IMR-90 (cell line): ENCODE measurements at regions not wholly inside any gene's neighbourhood (a gene's known extent, or its start where the extent isn't known, plus 50 kb on each side); places are given as distances from the start of the nearest gene placed in this dataset.

Experiments
- ATAC-seq: fragments of 200-7000 bp; cut with Tn5 transposase; 2 replicates; pipeline ENCODE4 v1.9.1; 2020; ENCODE audit warnings: low read depth, mild to moderate bottlenecking, moderate library complexity
- BruUV-seq: library from RNA; stranded (reverse); fragments of 400-500 nt; replicated peaks from 2 replicates; lab custom pipeline; 2021; lab: Mats Ljungman, UMichigan
- CTCF ChIA-PET: fragments of 300-600 bp; formaldehyde crosslinking; extraction: SDS; loops from one replicate; lab custom pipeline; 2021; ENCODE audit warnings: antibody characterized with exemption; lab: Yijun Ruan, JAX
- POLR2A ChIA-PET: fragments of 300-600 bp; sonication (Branson Sonifier 250); formaldehyde crosslinking; loops from one replicate; lab custom pipeline; 2022; ENCODE audit warnings: antibody characterized with exemption; ENCODE audit not compliant: unreplicated experiment; lab: Charles Lee
- DNase-seq: peaks from one replicate; pipeline ENCODE4 v3.0.0; 2013
- H2AFZ ChIP-seq: replicated peaks from 2 replicates; pipeline ENCODE3; 2013; ENCODE audit warnings: low read length, mild to moderate bottlenecking; ENCODE audit not compliant: poor library complexity
- H2AK5ac ChIP-seq: 2 replicates; pipeline ENCODE4 v1.6.1; 2013; ENCODE audit warnings: low read depth, low read length, inconsistent platforms
- H2AK9ac ChIP-seq: replicated peaks from 2 replicates; pipeline ENCODE3; 2013; ENCODE audit warnings: mild to moderate bottlenecking, low read depth, low read length, moderate library complexity; ENCODE audit not compliant: poor library complexity
- H2BK120ac ChIP-seq: 2 replicates; pipeline ENCODE4 v1.6.1; 2013; ENCODE audit warnings: low read depth, low read length, inconsistent platforms
- H2BK15ac ChIP-seq: 3 replicates; pipeline ENCODE4 v1.6.1; 2013; ENCODE audit warnings: low read depth, low read length, inconsistent platforms
- H2BK20ac ChIP-seq: 2 replicates; pipeline ENCODE4 v1.6.1; 2013; ENCODE audit warnings: low read depth, mild to moderate bottlenecking, inconsistent platforms, low read length, moderate library complexity
- H2BK5ac ChIP-seq: 2 replicates; pipeline ENCODE4 v1.6.1; 2013; ENCODE audit warnings: mild to moderate bottlenecking, low read depth, low read length, inconsistent platforms; ENCODE audit not compliant: poor library complexity, severe bottlenecking
- H3K14ac ChIP-seq: replicated peaks from 2 replicates; pipeline ENCODE4 v1.6.1; 2013; ENCODE audit warnings: low read depth, low read length, inconsistent platforms
- H3K18ac ChIP-seq: 2 replicates; pipeline ENCODE4 v1.6.1; 2013; ENCODE audit warnings: low read depth, low read length, control low read depth
- H3K23ac ChIP-seq: 2 replicates; pipeline ENCODE4 v1.6.1; 2013; ENCODE audit warnings: low read depth, low read length, inconsistent platforms
- H3K27ac ChIP-seq: 2 replicates; pipeline ENCODE4 v1.5.1; 2013; ENCODE audit warnings: mild to moderate bottlenecking, control low read depth, low read length; ENCODE audit not compliant: insufficient read depth
- H3K27me3 ChIP-seq: 2 replicates; pipeline ENCODE4 v1.6.1; 2013; ENCODE audit warnings: low read length; ENCODE audit not compliant: control insufficient read depth, insufficient read depth
- H3K36me3 ChIP-seq: 2 replicates; pipeline ENCODE4 v1.6.1; 2013; ENCODE audit warnings: low read length, mixed read lengths; ENCODE audit not compliant: control insufficient read depth, insufficient read depth
- H3K4ac ChIP-seq: 2 replicates; pipeline ENCODE4 v1.6.1; 2013; ENCODE audit warnings: low read depth, low read length, inconsistent platforms
- H3K4me1 ChIP-seq: 2 replicates; pipeline ENCODE4 v1.6.1; 2013; ENCODE audit warnings: low read length, mixed read lengths; ENCODE audit not compliant: control insufficient read depth, insufficient read depth
- H3K4me2 ChIP-seq: 2 replicates; pipeline ENCODE4 v1.6.1; 2013; ENCODE audit warnings: low read depth, mild to moderate bottlenecking, control low read depth, low read length, moderate library complexity
- H3K4me3 ChIP-seq: 2 replicates; pipeline ENCODE4 v1.5.1; 2013; ENCODE audit warnings: low read depth, mild to moderate bottlenecking, control low read depth, low read length, moderate library complexity; ENCODE audit not compliant: insufficient read depth
- H3K56ac ChIP-seq: 2 replicates; pipeline ENCODE4 v1.6.1; 2013; ENCODE audit warnings: low read length, inconsistent platforms; ENCODE audit not compliant: insufficient read depth; ENCODE audit errors: extremely low read depth
- H3K79me1 ChIP-seq, 2 experiments: 2 replicates each; pipeline ENCODE4 v1.6.1; 2013; ENCODE audit warnings: low read length in 2 of 2, inconsistent platforms in 1 of 2, low read depth in 1 of 2
- H3K9ac ChIP-seq: 2 replicates; pipeline ENCODE4 v1.6.1; 2013; ENCODE audit warnings: low read depth, low read length, control low read depth
- H3K9me1 ChIP-seq: 2 replicates; pipeline ENCODE4 v1.6.1; 2013; ENCODE audit warnings: low read length, inconsistent platforms; ENCODE audit not compliant: insufficient read depth
- H3K9me3 ChIP-seq: 2 replicates; pipeline ENCODE4 v1.6.1; 2013; ENCODE audit warnings: low read length; ENCODE audit not compliant: control insufficient read depth, insufficient read depth
- H4K20me1 ChIP-seq: 2 replicates; pipeline ENCODE4 v1.6.1; 2013; ENCODE audit warnings: low read length, inconsistent platforms; ENCODE audit not compliant: insufficient read depth
- H4K5ac ChIP-seq: 2 replicates; pipeline ENCODE4 v1.6.1; 2013; ENCODE audit warnings: mild to moderate bottlenecking, low read depth, low read length, control low read depth
- H4K8ac ChIP-seq, 2 experiments: 2 replicates each; pipeline ENCODE4 v1.6.1; 2013; ENCODE audit warnings: low read depth in 2 of 2, low read length in 2 of 2, control low read depth in 1 of 2, inconsistent platforms in 1 of 2
- H4K91ac ChIP-seq: 2 replicates; pipeline ENCODE4 v1.6.1; 2013; ENCODE audit warnings: low read depth, low read length, inconsistent platforms; ENCODE audit not compliant: insufficient read depth
- CEBPB ChIP-seq: IDR thresholded peaks from 2 replicates; pipeline ENCODE4 v1.6.1; 2012; ENCODE audit warnings: low read depth, low read length, improper control_type of control experiment
- NFE2L2 ChIP-seq: fragments of 150-350 bp; IDR thresholded peaks from 2 replicates; pipeline ENCODE4 v1.6.1; 2016; ENCODE audit warnings: low read depth, mild to moderate bottlenecking, low read length
- WGBS, 2 experiments: methylation state at CpG; one replicate each; pipeline versions ENCODE4 v1.1.5 to v1.1.7; 2013; ENCODE audit warnings: missing lambda C conversion rate in 2 of 2; ENCODE audit not compliant: insufficient read length in 1 of 2; ENCODE audit errors: extremely low coverage in 2 of 2; 5-methylcytosine and 5-hydroxymethylcytosine counted together
- dilution Hi-C: fragments of 300-500 bp; cut with HindIII; formaldehyde crosslinking; loops from one replicate; pipeline ENCODE4 v1.14.3; 2018; ENCODE audit warnings: low sequenced_read_pairs; ENCODE audit not compliant: unreplicated experiment
- in situ Hi-C: fragments of 300-500 bp; cut with MboI; formaldehyde crosslinking; loops from 3 replicates; pipeline ENCODE4 v1.14.3; 2019; ENCODE audit warnings: low sequenced_read_pairs, inconsistent platforms, mixed read lengths
- intact Hi-C: fragments of 100-400 bp; cut with micrococcal nuclease; formaldehyde crosslinking; loops from 2 replicates; pipeline ENCODE4 v1.10.0; 2022

GRCh38 chr1:200311256-200311655 is 98.6 kb downstream of the ZNF281 start:
- no peak overlapping the region for H2BK120ac ChIP-seq
- H3K4ac ChIP-seq = no peak overlapping the region
- in situ Hi-C loops (no loop called here), intact Hi-C loops (no loop called here), dilution Hi-C loops (no loop called here)
- no peak overlapping the region for H3K27ac ChIP-seq
- H3K18ac ChIP-seq = no peak overlapping the region; the same call in 1 of the 2 replicates
- H3K23ac ChIP-seq = no peak overlapping the region
- H3K9me1 ChIP-seq = no peaks in the 10 kb centered on the region
- DNase-seq (peak; percentile 50), ATAC-seq (no peak)
- no peak overlapping the region for H4K91ac ChIP-seq
- H4K20me1 ChIP-seq = no peaks in the 10 kb centered on the region
- no peak overlapping the region for H3K9ac ChIP-seq
- no peaks in the 10 kb centered on the region for H3K36me3 ChIP-seq
- H3K4me1 ChIP-seq = peaks cover 5% of the 10 kb centered on the region
- ChIA-PET CTCF (no interaction called here), POLR2A (no interaction called here)
- H3K4me2 ChIP-seq = no peak overlapping the region
- H2BK15ac ChIP-seq = no peak overlapping the region
- no peak overlapping the region for H2BK20ac ChIP-seq
- H2BK5ac ChIP-seq = peak overlapping the region; percentile 38
- H2AK5ac ChIP-seq = no peak overlapping the region
- no peak overlapping the region for H2AK9ac ChIP-seq
- TF ChIP-seq NFE2L2 (no peak), CEBPB (peak; percentile 46; the same call in 1 of the 2 replicates)
- H3K56ac ChIP-seq = no peak overlapping the region
- H3K9me3 ChIP-seq = no peaks in the 10 kb centered on the region
- H3K14ac ChIP-seq = no peak overlapping the region
- H4K8ac ChIP-seq = no peak overlapping the region; a peak in 1 of 4 replicates
- H3K79me1 ChIP-seq = no peaks in the 10 kb centered on the region
- no TSS peak for BruUV-seq
- H2AFZ ChIP-seq = no peak overlapping the region
- no CpG with 5 or more reads among the region's 1 CpG for WGBS, 2 experiments
- H4K5ac ChIP-seq = no peak overlapping the region
- no peak overlapping the region for H3K4me3 ChIP-seq
- H3K27me3 ChIP-seq = no peaks in the 10 kb centered on the region
